SH-SY5Y (cell line): ENCODE measurements at regions not wholly inside any gene's neighbourhood (a gene's known extent, or its start where the extent isn't known, plus 50 kb on each side); places are given as distances from the start of the nearest gene placed in this dataset.

Experiments used
- GATA2 ChIP-seq: IDR thresholded peaks from 2 replicates; pipeline ENCODE4 v1.6.1; 2011; ENCODE audit warnings: mild to moderate bottlenecking, low read depth, low read length
- GATA3 ChIP-seq: IDR thresholded peaks from 2 replicates; pipeline ENCODE4 v1.6.1; 2011; ENCODE audit warnings: low read depth, mild to moderate bottlenecking, low read length, moderate library complexity

DNA sequence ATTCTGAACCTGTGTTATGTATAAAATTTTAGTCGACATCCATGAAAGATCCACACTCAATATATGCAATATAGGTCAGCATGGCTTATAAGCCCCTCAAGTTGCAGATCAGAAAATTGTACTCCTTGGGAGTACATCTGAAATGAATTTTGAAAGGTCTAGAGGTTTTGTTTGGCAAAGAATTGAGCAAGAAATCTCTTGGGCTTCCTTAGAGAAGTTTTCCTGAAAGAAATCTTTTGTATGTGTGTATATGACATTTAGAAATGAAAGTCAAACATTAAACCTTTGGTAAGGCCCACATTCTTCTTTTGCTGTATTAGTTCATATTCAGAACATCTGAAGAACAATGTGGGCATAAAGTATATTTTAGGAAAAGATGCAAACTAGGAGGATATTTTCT lies 1006.6 kb downstream of the NAALADL2 start:
- TF ChIP-seq GATA2 (no peak), GATA3 (no peak)
